ENCODE measurements at regions not wholly inside any gene's neighbourhood (a gene's known extent, or its start where the extent isn't known, plus 50 kb on each side); places are given as distances from the start of the nearest gene placed in this dataset.

GRCh38 chr10:130635528-130635927 lies 499.3 kb downstream of the GLRX3 start:
- ATAC-seq (no peak), DNase-seq (no peak)
- Mint-ChIP-seq H3K4me1 (ENCODE audit: low read depth) (no peaks in the 10 kb centered on the region), H3K27me3 (peaks cover 19% of the 10 kb centered on the region), H3K27ac (no peak overlapping the region), H3K4me3 (no peak overlapping the region), H3K36me3 (ENCODE audit: low read depth) (no peaks in the 10 kb centered on the region), H3K9me3 (no peaks in the 10 kb centered on the region)
- no peak for TF ChIP-seq CTCF (IDR thresholded peaks at IDR 0.05)
- CTCF ChIA-PET, result no interaction called here
- POLR2A ChIA-PET, result no interaction called here
- intact Hi-C loops (cut with micrococcal nuclease), result no loop called here

- Mint-ChIP-seq H3K4me3 (no peak overlapping the region), H3K36me3 (ENCODE audit: low read depth) (no peaks in the 10 kb centered on the region), H3K4me1 (ENCODE audit: low read depth) (no peaks in the 10 kb centered on the region), H3K9me3 (no peaks in the 10 kb centered on the region), H3K27ac (no peak overlapping the region), H3K27me3 (peaks cover 19% of the 10 kb centered on the region)
- no peak for ATAC-seq
- intact Hi-C loops (cut with micrococcal nuclease), result no loop called here
- ChIA-PET CTCF (no interaction called here), POLR2A (no interaction called here)
- no peak for DNase-seq
- TF ChIP-seq CTCF (IDR thresholded peaks at IDR 0.05), result no peak
Observed at GRCh38 chr10:130636313-130636930, 500.2 kb downstream of the GLRX3 start.

GRCh38 chr10:130637089-130637676 lies 501.0 kb downstream of the GLRX3 start:
- TF ChIP-seq CTCF (IDR thresholded peaks at IDR 0.05), result no peak
- POLR2A ChIA-PET, result no interaction called here
- Mint-ChIP-seq H3K27ac (no peak overlapping the region), H3K27me3 (peaks cover 19% of the 10 kb centered on the region), H3K4me3 (no peak overlapping the region), H3K9me3 (no peaks in the 10 kb centered on the region), H3K36me3 (ENCODE audit: low read depth) (no peaks in the 10 kb centered on the region), H3K4me1 (ENCODE audit: low read depth) (no peaks in the 10 kb centered on the region)
- CTCF ChIA-PET, result no interaction called here
- ATAC-seq (no peak), DNase-seq (no peak)
- intact Hi-C loops (cut with micrococcal nuclease), result no loop called here

- no peak for ATAC-seq
- no peak overlapping the region for H3K27ac Mint-ChIP-seq
- H3K27me3 Mint-ChIP-seq, result peaks cover 19% of the 10 kb centered on the region
- no peak for TF ChIP-seq CTCF (IDR thresholded peaks at IDR 0.05)
- intact Hi-C loops (cut with micrococcal nuclease), result no loop called here
- H3K4me1 Mint-ChIP-seq (ENCODE audit: low read depth), result no peaks in the 10 kb centered on the region
- no peaks in the 10 kb centered on the region for H3K9me3 Mint-ChIP-seq
- ChIA-PET CTCF (no interaction called here), POLR2A (no interaction called here)
- DNase-seq, result no peak
- H3K36me3 Mint-ChIP-seq (ENCODE audit: low read depth), result no peaks in the 10 kb centered on the region
- no peak overlapping the region for H3K4me3 Mint-ChIP-seq
Observed at GRCh38 chr10:130638991-130639390, 502.8 kb downstream of the GLRX3 start.

GRCh38 chr10:130642926-130643325 lies 506.7 kb downstream of the GLRX3 start:
- CTCF ChIA-PET, result no interaction called here
- intact Hi-C loops (cut with micrococcal nuclease), result no loop called here
- ATAC-seq, result no peak
- Mint-ChIP-seq H3K4me1 (ENCODE audit: low read depth) (no peaks in the 10 kb centered on the region), H3K9me3 (no peaks in the 10 kb centered on the region), H3K4me3 (no peak overlapping the region), H3K36me3 (ENCODE audit: low read depth) (no peaks in the 10 kb centered on the region), H3K27ac (no peak overlapping the region), H3K27me3 (no peaks in the 10 kb centered on the region)
- POLR2A ChIA-PET, result no interaction called here
- DNase-seq, result no peak
- TF ChIP-seq CTCF (IDR thresholded peaks at IDR 0.05), result no peak

Measured in activated CD8-positive, alpha-beta T cell treated with anti-CD3 and anti-CD28 coated beads for 36 hours (primary cell).